DND-41 (cell line): ENCODE measurements at regions not wholly inside any gene's neighbourhood (a gene's known extent, or its start where the extent isn't known, plus 50 kb on each side); places are given as distances from the start of the nearest gene placed in this dataset.

ENCODE experiments used
- CTCF ChIP-seq: IDR thresholded peaks from 2 replicates; pipeline ENCODE4 v1.5.1; 2012; ENCODE audit warnings: borderline replicate concordance, low read length, moderate library complexity, mild to moderate bottlenecking; ENCODE audit not compliant: poor library complexity, severe bottlenecking; ENCODE audit errors: extremely low read depth
- EZH2 ChIP-seq: IDR thresholded peaks from 3 replicates; pipeline ENCODE4 v1.6.1; 2012; ENCODE audit warnings: borderline replicate concordance, low read depth, mild to moderate bottlenecking, moderate library complexity, low read length, inconsistent platforms; ENCODE audit not compliant: severe bottlenecking

- TF ChIP-seq CTCF (no peak), EZH2 (no peak)
Measured at GRCh38 chr9:89548071-89548638, 50.2 kb upstream of the SEMA4D start.
